Stromal cell of bone marrow (primary cell): ENCODE measurements at regions not wholly inside any gene's neighbourhood (a gene's known extent, or its start where the extent isn't known, plus 50 kb on each side); places are given as distances from the start of the nearest gene placed in this dataset.

Experiments used
- DNase-seq: peaks from one replicate; pipeline ENCODE4 v3.0.0-alpha.2; 2012; ENCODE audit warnings: low read depth

- DNase-seq: no peak
Measured at GRCh38 chr14:66420251-66421006, 65.7 kb upstream of the CCDC196 start.

- no peak for DNase-seq
Measured at GRCh38 chr14:66421990-66422946, 63.9 kb upstream of the CCDC196 start.

GRCh38 chr14:66425402-66425801 lies 60.8 kb upstream of the CCDC196 start:
- DNase-seq: no peak

GRCh38 chr14:66426451-66426850 lies 59.7 kb upstream of the CCDC196 start:
- DNase-seq: no peak

- DNase-seq: no peak
Measured at GRCh38 chr14:66432334-66432733, 53.8 kb upstream of the CCDC196 start.

GRCh38 chr14:66434464-66434863 lies 51.7 kb upstream of the CCDC196 start:
- no peak for DNase-seq

GRCh38 chr14:66435683-66436082 lies 50.5 kb upstream of the CCDC196 start:
- DNase-seq: no peak
